Liver (tissue), 8 donors: ENCODE measurements at regions not wholly inside any gene's neighbourhood (a gene's known extent, or its start where the extent isn't known, plus 50 kb on each side); places are given as distances from the start of the nearest gene placed in this dataset.

Source experiments
- DNase-seq: peaks from one replicate; pipeline ENCODE4 v3.0.0-alpha.2; 2017; ENCODE audit warnings: low spot score
- H3K27ac ChIP-seq, 2 donors: one replicate each; pipeline ENCODE4 v1.7.0; 2013; ENCODE audit warnings: inconsistent platforms in 2 of 2, low read length in 2 of 2, control low read depth in 1 of 2, low read depth in 1 of 2, mild to moderate bottlenecking in 1 of 2
- H3K27me3 ChIP-seq, 4 donors: one replicate each; pipeline versions ENCODE4 v1.6.1 to v1.7.0; 2013; ENCODE audit warnings: low read length in 3 of 4, inconsistent platforms in 1 of 4, mild to moderate bottlenecking in 1 of 4, moderate library complexity in 1 of 4; ENCODE audit not compliant: control insufficient read depth in 4 of 4, insufficient read depth in 4 of 4
- H3K36me3 ChIP-seq, 4 donors: one replicate each; pipeline versions ENCODE4 v1.6.1 to v1.7.0; 2013; ENCODE audit warnings: low read length in 3 of 4, mild to moderate bottlenecking in 3 of 4, low read depth in 1 of 4, moderate library complexity in 1 of 4; ENCODE audit not compliant: control insufficient read depth in 4 of 4, insufficient read depth in 3 of 4
- H3K4me1 ChIP-seq, 4 donors: one replicate each; pipeline versions ENCODE4 v1.6.1 to v1.7.0; 2013; ENCODE audit warnings: low read length in 3 of 4, mild to moderate bottlenecking in 3 of 4, moderate library complexity in 1 of 4; ENCODE audit not compliant: control insufficient read depth in 4 of 4, insufficient read depth in 4 of 4
- H3K4me3 ChIP-seq, 3 donors: one replicate each; pipeline versions ENCODE4 v1.6.1 to v1.7.0; 2013; ENCODE audit warnings: low read length in 3 of 3, control low read depth in 1 of 3, low read depth in 1 of 3, mild to moderate bottlenecking in 1 of 3
- H3K9ac ChIP-seq, 2 donors: one replicate each; pipeline ENCODE4 v1.7.0; 2013; ENCODE audit warnings: low read length in 2 of 2, mild to moderate bottlenecking in 2 of 2, moderate library complexity in 2 of 2, control low read depth in 1 of 2, low read depth in 1 of 2
- H3K9me3 ChIP-seq, 4 donors: one replicate each; pipeline versions ENCODE4 v1.6.1 to v1.7.0; 2013; ENCODE audit warnings: low read length in 3 of 4; ENCODE audit not compliant: control insufficient read depth in 4 of 4
- ATF3 ChIP-seq: IDR thresholded peaks from 2 replicates; pipeline ENCODE4 v1.6.1; 2016; ENCODE audit warnings: antibody characterized with exemption
- CTCF ChIP-seq: fragments of 150-350 bp; IDR thresholded peaks from 2 replicates; pipeline ENCODE4 v1.5.1; 2017; ENCODE audit warnings: improper control_type of control experiment, low read depth, low read length; ENCODE audit not compliant: missing input control
- EGR1 ChIP-seq, 2 donors: IDR thresholded peaks; 2 replicates each; pipeline ENCODE4 v1.6.1; 2016 to 2018; ENCODE audit warnings: antibody characterized with exemption in 2 of 2, low read depth in 2 of 2
- FOXA1 ChIP-seq: IDR thresholded peaks from 2 replicates; pipeline ENCODE4 v1.6.1; 2016; ENCODE audit warnings: antibody characterized with exemption
- FOXA2 ChIP-seq: IDR thresholded peaks from 2 replicates; pipeline ENCODE4 v1.6.1; 2016; ENCODE audit warnings: antibody characterized with exemption
- GABPA ChIP-seq, 2 donors: IDR thresholded peaks in 1 of 2; conservative IDR thresholded peaks in 1 of 2; 2 replicates each; pipeline ENCODE4 v1.6.1; 2016; ENCODE audit warnings: antibody characterized with exemption in 2 of 2, mild to moderate bottlenecking in 1 of 2, moderate library complexity in 1 of 2
- HNF4A ChIP-seq, 2 donors: conservative IDR thresholded peaks; 2 replicates each; pipeline ENCODE4 v1.6.1; 2016; ENCODE audit warnings: antibody characterized with exemption in 2 of 2, mild to moderate bottlenecking in 2 of 2
- JUND ChIP-seq, 2 donors: IDR thresholded peaks; 2 replicates each; pipeline ENCODE4 v1.6.1; 2016; ENCODE audit warnings: antibody characterized with exemption in 2 of 2
- MAX ChIP-seq: IDR thresholded peaks from 2 replicates; pipeline ENCODE4 v1.6.1; 2016; ENCODE audit warnings: antibody characterized with exemption
- RAD21 ChIP-seq, 2 donors: IDR thresholded peaks; 2 replicates each; pipeline ENCODE4 v1.6.1; 2016; ENCODE audit warnings: antibody characterized with exemption in 2 of 2, mild to moderate bottlenecking in 2 of 2
- REST ChIP-seq: IDR thresholded peaks from 2 replicates; pipeline ENCODE4 v1.6.1; 2016; ENCODE audit warnings: antibody characterized with exemption, mild to moderate bottlenecking
- RXRA ChIP-seq, 2 donors: IDR thresholded peaks; 2 replicates each; pipeline ENCODE4 v1.6.1; 2017 to 2018; ENCODE audit warnings: antibody characterized with exemption in 2 of 2, mild to moderate bottlenecking in 1 of 2
- SP1 ChIP-seq: IDR thresholded peaks from 2 replicates; pipeline ENCODE4 v1.6.1; 2018; ENCODE audit warnings: antibody characterized with exemption, mild to moderate bottlenecking
- TAF1 ChIP-seq: conservative IDR thresholded peaks from 2 replicates; pipeline ENCODE4 v1.6.1; 2016; ENCODE audit warnings: antibody characterized with exemption, mild to moderate bottlenecking
- ZBTB33 ChIP-seq: IDR thresholded peaks from 2 replicates; pipeline ENCODE4 v1.6.1; 2016; ENCODE audit warnings: antibody characterized with exemption
- WGBS: extraction: QIAGEN DNeasy Blood & Tissue Kit; methylation state at CpG from one replicate; pipeline ENCODE4 v1.1.7; 2013; 5-methylcytosine and 5-hydroxymethylcytosine counted together
- donor health status: healthy.
- donor health status: healthy.
- donor health status: healthy.
- donor health status: healthy.
- donor health status: healthy.

- TF ChIP-seq REST: no peak
Observed at GRCh38 chr4:138644322-138644721, 371.3 kb upstream of the NOCT start (continued).

- no peaks in the 10 kb centered on the region for H3K9me3 ChIP-seq
- TF ChIP-seq ATF3: no peak
- H3K27me3 ChIP-seq: no peaks in the 10 kb centered on the region
- H3K27ac ChIP-seq: no peak overlapping the region
- H3K4me1 ChIP-seq: no peaks in the 10 kb centered on the region
- H3K4me3 ChIP-seq: no peak overlapping the region
- no peak for DNase-seq
- WGBS: 73% methylated on average over 1 of the region's 1 CpG
- H3K9ac ChIP-seq: no peak overlapping the region
- no peaks in the 10 kb centered on the region for H3K36me3 ChIP-seq
Observed at GRCh38 chr4:138643827-138644226, 371.8 kb upstream of the NOCT start.

- TF ChIP-seq HNF4A (conservative IDR thresholded peaks at IDR 0.05) (no peak), FOXA2 (no peak), TAF1 (no peak), EGR1 (IDR thresholded peaks at IDR 0.05; ENCODE audit: low read depth in 2 of 2) (no peak), SP1 (no peak), MAX (no peak), ATF3 (no peak), RAD21 (IDR thresholded peaks at IDR 0.05) (no peak), RXRA (IDR thresholded peaks at IDR 0.05) (no peak), REST (no peak), FOXA1 (no peak), GABPA (IDR thresholded peaks at IDR 0.05 in 1 of 2, conservative IDR thresholded peaks at IDR 0.05 in 1 of 2) (no peak), ZBTB33 (no peak), JUND (IDR thresholded peaks at IDR 0.05) (no peak), CTCF (no peak)
- H3K9me3 ChIP-seq: no peaks in the 10 kb centered on the region
- H3K4me1 ChIP-seq: no peaks in the 10 kb centered on the region
- no peaks in the 10 kb centered on the region for H3K36me3 ChIP-seq
- DNase-seq: no peak
- H3K4me3 ChIP-seq: no peak overlapping the region
- H3K9ac ChIP-seq: no peak overlapping the region
- no peaks in the 10 kb centered on the region for H3K27me3 ChIP-seq
- no peak overlapping the region for H3K27ac ChIP-seq
Observed at GRCh38 chr4:138639018-138639741, 376.4 kb upstream of the NOCT start.
